ENCODE measurements at regions not wholly inside any gene's neighbourhood (a gene's known extent, or its start where the extent isn't known, plus 50 kb on each side); places are given as distances from the start of the nearest gene placed in this dataset.

GRCh38 chr1:234683861-234684632 is 74.1 kb upstream of the IRF2BP2 start (continued):
- TF ChIP-seq CREB3 (CRISPR knock-in tag; IDR thresholded peaks at IDR 0.05) (0 out of 2 replicates have a peak, but pooled peaks have one; percentile 54), ISL2 (CRISPR knock-in tag; IDR thresholded peaks at IDR 0.05) (peak; percentile 86), ZNF382 (CRISPR knock-in tag; IDR thresholded peaks at IDR 0.05; ENCODE audit: borderline replicate concordance) (no peak), KDM6A (CRISPR knock-in tag; IDR thresholded peaks at IDR 0.05; ENCODE audit: low read depth) (no peak; the same call in 1 of the 2 replicates), ZNF776 (CRISPR knock-in tag; IDR thresholded peaks at IDR 0.05) (no peak), ZNF558 (CRISPR knock-in tag; IDR thresholded peaks at IDR 0.05; ENCODE audit: borderline replicate concordance) (no peak; the same call in 1 of the 2 replicates), PITX1 (CRISPR knock-in tag; IDR thresholded peaks at IDR 0.05) (peak; percentile 91), RELA (CRISPR knock-in tag; IDR thresholded peaks at IDR 0.05) (no peak), TFAP4 (IDR thresholded peaks at IDR 0.05; ENCODE audit: borderline replicate concordance, low read depth) (peak; percentile 68; the same call in 1 of the 2 replicates), KLF6 (CRISPR knock-in tag; IDR thresholded peaks at IDR 0.05) (peak; percentile 69; the same call in 1 of the 2 replicates), ZNF335 (CRISPR knock-in tag; IDR thresholded peaks at IDR 0.05) (peak; percentile 79), BORCS8-MEF2B (CRISPR knock-in tag; IDR thresholded peaks at IDR 0.05) (no peak)
- TF ChIP-seq, protein P1, sequence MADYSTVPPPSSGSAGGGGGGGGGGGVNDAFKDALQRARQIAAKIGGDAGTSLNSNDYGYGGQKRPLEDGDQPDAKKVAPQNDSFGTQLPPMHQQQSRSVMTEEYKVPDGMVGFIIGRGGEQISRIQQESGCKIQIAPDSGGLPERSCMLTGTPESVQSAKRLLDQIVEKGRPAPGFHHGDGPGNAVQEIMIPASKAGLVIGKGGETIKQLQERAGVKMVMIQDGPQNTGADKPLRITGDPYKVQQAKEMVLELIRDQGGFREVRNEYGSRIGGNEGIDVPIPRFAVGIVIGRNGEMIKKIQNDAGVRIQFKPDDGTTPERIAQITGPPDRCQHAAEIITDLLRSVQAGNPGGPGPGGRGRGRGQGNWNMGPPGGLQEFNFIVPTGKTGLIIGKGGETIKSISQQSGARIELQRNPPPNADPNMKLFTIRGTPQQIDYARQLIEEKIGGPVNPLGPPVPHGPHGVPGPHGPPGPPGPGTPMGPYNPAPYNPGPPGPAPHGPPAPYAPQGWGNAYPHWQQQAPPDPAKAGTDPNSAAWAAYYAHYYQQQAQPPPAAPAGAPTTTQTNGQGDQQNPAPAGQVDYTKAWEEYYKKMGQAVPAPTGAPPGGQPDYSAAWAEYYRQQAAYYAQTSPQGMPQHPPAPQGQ (CRISPR knock-in tag; IDR thresholded peaks at IDR 0.05; ENCODE audit: borderline replicate concordance) = no peak
- TF ChIP-seq, protein P2, sequence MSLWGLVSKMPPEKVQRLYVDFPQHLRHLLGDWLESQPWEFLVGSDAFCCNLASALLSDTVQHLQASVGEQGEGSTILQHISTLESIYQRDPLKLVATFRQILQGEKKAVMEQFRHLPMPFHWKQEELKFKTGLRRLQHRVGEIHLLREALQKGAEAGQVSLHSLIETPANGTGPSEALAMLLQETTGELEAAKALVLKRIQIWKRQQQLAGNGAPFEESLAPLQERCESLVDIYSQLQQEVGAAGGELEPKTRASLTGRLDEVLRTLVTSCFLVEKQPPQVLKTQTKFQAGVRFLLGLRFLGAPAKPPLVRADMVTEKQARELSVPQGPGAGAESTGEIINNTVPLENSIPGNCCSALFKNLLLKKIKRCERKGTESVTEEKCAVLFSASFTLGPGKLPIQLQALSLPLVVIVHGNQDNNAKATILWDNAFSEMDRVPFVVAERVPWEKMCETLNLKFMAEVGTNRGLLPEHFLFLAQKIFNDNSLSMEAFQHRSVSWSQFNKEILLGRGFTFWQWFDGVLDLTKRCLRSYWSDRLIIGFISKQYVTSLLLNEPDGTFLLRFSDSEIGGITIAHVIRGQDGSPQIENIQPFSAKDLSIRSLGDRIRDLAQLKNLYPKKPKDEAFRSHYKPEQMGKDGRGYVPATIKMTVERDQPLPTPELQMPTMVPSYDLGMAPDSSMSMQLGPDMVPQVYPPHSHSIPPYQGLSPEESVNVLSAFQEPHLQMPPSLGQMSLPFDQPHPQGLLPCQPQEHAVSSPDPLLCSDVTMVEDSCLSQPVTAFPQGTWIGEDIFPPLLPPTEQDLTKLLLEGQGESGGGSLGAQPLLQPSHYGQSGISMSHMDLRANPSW (CRISPR knock-in tag; IDR thresholded peaks at IDR 0.05; ENCODE audit: borderline replicate concordance) = no peak
- TF ChIP-seq, protein P3, sequence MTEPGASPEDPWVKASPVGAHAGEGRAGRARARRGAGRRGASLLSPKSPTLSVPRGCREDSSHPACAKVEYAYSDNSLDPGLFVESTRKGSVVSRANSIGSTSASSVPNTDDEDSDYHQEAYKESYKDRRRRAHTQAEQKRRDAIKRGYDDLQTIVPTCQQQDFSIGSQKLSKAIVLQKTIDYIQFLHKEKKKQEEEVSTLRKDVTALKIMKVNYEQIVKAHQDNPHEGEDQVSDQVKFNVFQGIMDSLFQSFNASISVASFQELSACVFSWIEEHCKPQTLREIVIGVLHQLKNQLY (CRISPR knock-in tag; IDR thresholded peaks at IDR 0.05) = peak; percentile 66; the same call in 1 of the 2 replicates
- TF ChIP-seq, protein P4, sequence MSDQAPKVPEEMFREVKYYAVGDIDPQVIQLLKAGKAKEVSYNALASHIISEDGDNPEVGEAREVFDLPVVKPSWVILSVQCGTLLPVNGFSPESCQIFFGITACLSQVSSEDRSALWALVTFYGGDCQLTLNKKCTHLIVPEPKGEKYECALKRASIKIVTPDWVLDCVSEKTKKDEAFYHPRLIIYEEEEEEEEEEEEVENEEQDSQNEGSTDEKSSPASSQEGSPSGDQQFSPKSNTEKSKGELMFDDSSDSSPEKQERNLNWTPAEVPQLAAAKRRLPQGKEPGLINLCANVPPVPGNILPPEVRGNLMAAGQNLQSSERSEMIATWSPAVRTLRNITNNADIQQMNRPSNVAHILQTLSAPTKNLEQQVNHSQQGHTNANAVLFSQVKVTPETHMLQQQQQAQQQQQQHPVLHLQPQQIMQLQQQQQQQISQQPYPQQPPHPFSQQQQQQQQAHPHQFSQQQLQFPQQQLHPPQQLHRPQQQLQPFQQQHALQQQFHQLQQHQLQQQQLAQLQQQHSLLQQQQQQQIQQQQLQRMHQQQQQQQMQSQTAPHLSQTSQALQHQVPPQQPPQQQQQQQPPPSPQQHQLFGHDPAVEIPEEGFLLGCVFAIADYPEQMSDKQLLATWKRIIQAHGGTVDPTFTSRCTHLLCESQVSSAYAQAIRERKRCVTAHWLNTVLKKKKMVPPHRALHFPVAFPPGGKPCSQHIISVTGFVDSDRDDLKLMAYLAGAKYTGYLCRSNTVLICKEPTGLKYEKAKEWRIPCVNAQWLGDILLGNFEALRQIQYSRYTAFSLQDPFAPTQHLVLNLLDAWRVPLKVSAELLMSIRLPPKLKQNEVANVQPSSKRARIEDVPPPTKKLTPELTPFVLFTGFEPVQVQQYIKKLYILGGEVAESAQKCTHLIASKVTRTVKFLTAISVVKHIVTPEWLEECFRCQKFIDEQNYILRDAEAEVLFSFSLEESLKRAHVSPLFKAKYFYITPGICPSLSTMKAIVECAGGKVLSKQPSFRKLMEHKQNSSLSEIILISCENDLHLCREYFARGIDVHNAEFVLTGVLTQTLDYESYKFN (CRISPR knock-in tag; conservative IDR thresholded peaks at IDR 0.05) = peak; percentile 87
- TF ChIP-seq, protein P5, sequence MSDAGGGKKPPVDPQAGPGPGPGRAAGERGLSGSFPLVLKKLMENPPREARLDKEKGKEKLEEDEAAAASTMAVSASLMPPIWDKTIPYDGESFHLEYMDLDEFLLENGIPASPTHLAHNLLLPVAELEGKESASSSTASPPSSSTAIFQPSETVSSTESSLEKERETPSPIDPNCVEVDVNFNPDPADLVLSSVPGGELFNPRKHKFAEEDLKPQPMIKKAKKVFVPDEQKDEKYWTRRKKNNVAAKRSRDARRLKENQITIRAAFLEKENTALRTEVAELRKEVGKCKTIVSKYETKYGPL (CRISPR knock-in tag; IDR thresholded peaks at IDR 0.05) = no peak
